ENCODE measurements at regions not wholly inside any gene's neighbourhood (a gene's known extent, or its start where the extent isn't known, plus 50 kb on each side); places are given as distances from the start of the nearest gene placed in this dataset.

- TF ChIP-seq POLR2AphosphoS5 (IDR thresholded peaks at IDR 0.05; ENCODE audit: low read depth, low read length): no peak
- no peak for TF ChIP-seq POLR2A (IDR thresholded peaks at IDR 0.05; ENCODE audit: low read depth, low read length)
Measured at GRCh38 chr12:89832336-89832735, 123.7 kb upstream of the ATP2B1 start.
